C1 segment of cervical spinal cord (tissue), 14 donors: ENCODE measurements at regions not wholly inside any gene's neighbourhood (a gene's known extent, or its start where the extent isn't known, plus 50 kb on each side); places are given as distances from the start of the nearest gene placed in this dataset.

ENCODE experiments used
- DNase-seq, 14 donors: peaks; one replicate each; lab custom pipeline; 2025; lab: John Stamatoyannopoulos, UW

GRCh38 chr9:89554307-89555035 is 50.3 kb upstream of the GADD45G start:
- no peak for DNase-seq

GRCh38 chr9:89553451-89554010 is 51.3 kb upstream of the GADD45G start:
- DNase-seq = no peak

- no peak for DNase-seq
Observed at GRCh38 chr9:89550346-89550927, 52.5 kb upstream of the SEMA4D start.

- peak in 10 of 14 donors; percentile 9 to 82 (median 56) for DNase-seq
Observed at GRCh38 chr9:89549031-89549644, 51.2 kb upstream of the SEMA4D start.

GRCh38 chr9:89548071-89548638 is 50.2 kb upstream of the SEMA4D start:
- no peak for DNase-seq
